Fibroblast of lung (primary cell): ENCODE measurements at regions not wholly inside any gene's neighbourhood (a gene's known extent, or its start where the extent isn't known, plus 50 kb on each side); places are given as distances from the start of the nearest gene placed in this dataset.

Experiments
- DNase-seq, 2 donors: peaks; one replicate each; pipeline versions ENCODE4 v3.0.0 to v3.0.0-alpha.2; 2010; ENCODE audit warnings: low read depth in 2 of 2
- H2AFZ ChIP-seq: 2 replicates; pipeline ENCODE4 v1.5.1; 2012; ENCODE audit warnings: low read length, control low read depth, inconsistent platforms
- H3K27ac ChIP-seq: 2 replicates; pipeline ENCODE4 v1.5.1; 2011; ENCODE audit warnings: low read length, control low read depth; ENCODE audit not compliant: insufficient read depth
- H3K27me3 ChIP-seq: 2 replicates; pipeline ENCODE4 v1.5.1; 2011; ENCODE audit warnings: mild to moderate bottlenecking, low read length; ENCODE audit not compliant: control insufficient read depth, insufficient read depth
- H3K36me3 ChIP-seq: 2 replicates; pipeline ENCODE4 v1.5.1; 2011; ENCODE audit warnings: low read length; ENCODE audit not compliant: control insufficient read depth, insufficient read depth
- H3K4me1 ChIP-seq: 2 replicates; pipeline ENCODE4 v1.5.1; 2011; ENCODE audit warnings: low read length; ENCODE audit not compliant: control insufficient read depth, insufficient read depth; ENCODE audit errors: extremely low read depth
- H3K4me2 ChIP-seq: 2 replicates; pipeline ENCODE4 v1.5.1; 2011; ENCODE audit warnings: low read length, control low read depth; ENCODE audit not compliant: insufficient read depth; ENCODE audit errors: extremely low read depth
- H3K4me3 ChIP-seq, 4 experiments: fragments of 200-600 bp in 1 of 4; sonication (generic) in 1 of 4; replicated peaks in 1 of 4; 2 replicates each; pipeline ENCODE4 v1.5.1; 2011 to 2016; ENCODE audit warnings: low read length in 4 of 4, low read depth in 3 of 4, mild to moderate bottlenecking in 3 of 4, control low read depth in 2 of 4, inconsistent platforms in 1 of 4, mixed read lengths in 1 of 4; ENCODE audit not compliant: insufficient read depth in 1 of 4; ENCODE audit errors: control extremely low read depth in 1 of 4
- H3K79me2 ChIP-seq: 2 replicates; pipeline ENCODE4 v1.5.1; 2012; ENCODE audit warnings: mild to moderate bottlenecking, low read length, inconsistent platforms; ENCODE audit not compliant: control insufficient read depth, insufficient read depth
- H3K9ac ChIP-seq: 2 replicates; pipeline ENCODE4 v1.5.1; 2011; ENCODE audit warnings: mild to moderate bottlenecking, low read length, control low read depth; ENCODE audit not compliant: insufficient read depth
- H3K9me3 ChIP-seq: 2 replicates; pipeline ENCODE4 v1.5.1; 2012; ENCODE audit warnings: low read depth, low read length; ENCODE audit not compliant: control insufficient read depth, insufficient read depth
- H4K20me1 ChIP-seq: 2 replicates; pipeline ENCODE4 v1.5.1; 2011; ENCODE audit warnings: low read length; ENCODE audit not compliant: control insufficient read depth, insufficient read depth; ENCODE audit errors: extremely low read depth
- EZH2 ChIP-seq: IDR thresholded peaks from 2 replicates; pipeline ENCODE4 v1.5.1; 2012; ENCODE audit warnings: low read length, control low read depth, mild to moderate bottlenecking; ENCODE audit errors: missing control alignments
- TF ChIP-seq, protein P1 (sequence below), 2 donors: IDR thresholded peaks in 1 of 2; conservative IDR thresholded peaks in 1 of 2; 1 replicate in 1 of 2; 2 replicates in 1 of 2; pipeline ENCODE4 v1.5.1; 2011 to 2012; ENCODE audit warnings: low read length in 2 of 2, control low read depth in 1 of 2, inconsistent platforms in 1 of 2, low read depth in 1 of 2, mild to moderate bottlenecking in 1 of 2

DNA sequence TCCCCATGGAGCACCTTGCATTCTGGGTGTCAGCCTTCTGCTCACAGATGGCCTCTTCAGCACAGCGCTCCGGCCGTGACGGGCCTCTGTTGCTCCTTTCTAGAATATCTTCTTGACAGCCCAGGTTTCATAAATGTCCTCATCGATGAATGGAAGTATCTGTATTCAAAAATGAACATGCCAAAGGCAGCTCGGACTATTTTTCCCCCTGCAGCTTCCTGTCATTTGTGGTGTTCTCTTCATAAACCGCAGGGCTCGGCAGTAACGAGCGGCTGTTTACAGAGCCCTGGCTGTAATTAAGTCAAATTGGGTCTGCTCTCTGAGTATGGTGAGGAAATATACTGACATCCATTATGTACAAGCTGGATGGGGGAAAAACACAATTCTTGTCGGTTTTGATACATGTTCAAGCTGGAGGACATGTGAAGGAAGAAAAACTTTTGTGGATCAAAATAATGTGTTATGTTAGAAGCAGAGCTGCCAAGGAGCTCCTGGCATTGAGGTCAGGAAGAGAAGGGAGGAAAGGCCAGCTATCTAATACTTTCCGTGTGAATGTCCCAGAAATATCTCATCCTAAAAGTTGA, 154.1 kb upstream of the CD180 start:
- TF ChIP-seq, protein P1, sequence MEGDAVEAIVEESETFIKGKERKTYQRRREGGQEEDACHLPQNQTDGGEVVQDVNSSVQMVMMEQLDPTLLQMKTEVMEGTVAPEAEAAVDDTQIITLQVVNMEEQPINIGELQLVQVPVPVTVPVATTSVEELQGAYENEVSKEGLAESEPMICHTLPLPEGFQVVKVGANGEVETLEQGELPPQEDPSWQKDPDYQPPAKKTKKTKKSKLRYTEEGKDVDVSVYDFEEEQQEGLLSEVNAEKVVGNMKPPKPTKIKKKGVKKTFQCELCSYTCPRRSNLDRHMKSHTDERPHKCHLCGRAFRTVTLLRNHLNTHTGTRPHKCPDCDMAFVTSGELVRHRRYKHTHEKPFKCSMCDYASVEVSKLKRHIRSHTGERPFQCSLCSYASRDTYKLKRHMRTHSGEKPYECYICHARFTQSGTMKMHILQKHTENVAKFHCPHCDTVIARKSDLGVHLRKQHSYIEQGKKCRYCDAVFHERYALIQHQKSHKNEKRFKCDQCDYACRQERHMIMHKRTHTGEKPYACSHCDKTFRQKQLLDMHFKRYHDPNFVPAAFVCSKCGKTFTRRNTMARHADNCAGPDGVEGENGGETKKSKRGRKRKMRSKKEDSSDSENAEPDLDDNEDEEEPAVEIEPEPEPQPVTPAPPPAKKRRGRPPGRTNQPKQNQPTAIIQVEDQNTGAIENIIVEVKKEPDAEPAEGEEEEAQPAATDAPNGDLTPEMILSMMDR (conservative IDR thresholded peaks at IDR 0.05 in 1 of 2, IDR thresholded peaks at IDR 0.05 in 1 of 2; ENCODE audit: low read depth in 1 of 2, low read length in 2 of 2) = no peak
- no peak for TF ChIP-seq EZH2
- peak in 1 of 2 donors; percentile 53 for DNase-seq
- H3K9ac ChIP-seq = no peak overlapping the region
- no peaks in the 10 kb centered on the region for H4K20me1 ChIP-seq
- H3K27ac ChIP-seq = no peak overlapping the region
- no peaks in the 10 kb centered on the region for H3K9me3 ChIP-seq
- no peaks in the 10 kb centered on the region for H3K27me3 ChIP-seq
- H3K79me2 ChIP-seq = no peaks in the 10 kb centered on the region
- H3K4me3 ChIP-seq = no peak overlapping the region
- H3K4me1 ChIP-seq = no peaks in the 10 kb centered on the region
- H3K4me2 ChIP-seq = no peak overlapping the region
- H3K36me3 ChIP-seq = no peaks in the 10 kb centered on the region
- peak overlapping the region; percentile 21 for H2AFZ ChIP-seq

DNA sequence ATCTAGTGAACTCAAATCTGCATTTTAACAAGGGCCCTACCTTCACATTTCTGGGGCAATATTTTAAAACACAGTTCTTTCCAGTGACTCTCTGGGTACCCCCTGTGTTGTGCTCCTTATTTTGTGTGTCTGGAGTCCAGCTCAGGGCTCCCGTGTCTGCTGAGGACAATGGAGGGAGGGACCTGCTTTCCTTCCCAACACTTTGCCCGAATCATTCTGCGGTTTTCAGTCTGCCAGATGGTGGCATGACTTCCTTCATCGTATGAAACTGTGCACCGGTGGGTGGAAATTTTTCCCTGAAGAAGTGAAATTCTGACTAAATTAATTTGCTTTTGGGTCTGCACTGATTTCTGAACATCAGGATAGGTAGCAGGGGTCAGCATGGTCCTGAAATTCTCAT, 153.6 kb upstream of the CD180 start:
- Histone ChIP-seq H3K4me2 (no peak overlapping the region), H3K27me3 (no peaks in the 10 kb centered on the region), H3K27ac (no peak overlapping the region), H3K36me3 (no peaks in the 10 kb centered on the region), H3K4me1 (no peaks in the 10 kb centered on the region), H2AFZ (peak overlapping the region; percentile 21), H3K9me3 (no peaks in the 10 kb centered on the region), H3K79me2 (no peaks in the 10 kb centered on the region), H4K20me1 (no peaks in the 10 kb centered on the region), H3K4me3 (no peak overlapping the region), H3K9ac (no peak overlapping the region)
- DNase-seq = no peak
- TF ChIP-seq EZH2 = no peak
- TF ChIP-seq, protein P1 (conservative IDR thresholded peaks at IDR 0.05 in 1 of 2, IDR thresholded peaks at IDR 0.05 in 1 of 2; ENCODE audit: low read depth in 1 of 2, low read length in 2 of 2) = no peak

DNA sequence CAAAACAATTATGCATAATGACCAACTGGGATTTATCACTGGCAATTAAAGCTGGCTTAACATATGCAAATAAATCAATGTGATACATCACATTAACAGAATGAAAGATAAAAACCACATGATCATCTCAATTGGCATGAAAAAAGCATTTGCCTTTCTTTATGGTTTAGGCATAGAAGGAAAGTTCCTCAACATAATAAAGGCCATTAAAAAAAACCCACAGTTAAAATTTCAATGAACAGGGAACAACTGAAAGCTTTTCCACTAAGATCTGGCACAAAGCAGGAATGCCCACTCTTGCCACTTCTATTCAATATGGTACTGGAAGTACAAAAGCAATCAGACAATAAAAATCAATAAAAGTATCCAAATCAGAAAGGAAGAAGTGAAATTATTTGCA, 151.2 kb upstream of the CD180 start:
- H3K4me3 ChIP-seq = no peak overlapping the region

More for the DNA sequence above, 151.2 kb upstream of the CD180 start:
- Histone ChIP-seq H3K4me2 (no peak overlapping the region), H3K9ac (no peak overlapping the region), H3K36me3 (no peaks in the 10 kb centered on the region), H3K4me1 (no peaks in the 10 kb centered on the region), H3K27me3 (no peaks in the 10 kb centered on the region), H3K79me2 (no peaks in the 10 kb centered on the region), H3K9me3 (no peaks in the 10 kb centered on the region), H4K20me1 (no peaks in the 10 kb centered on the region), H3K27ac (no peak overlapping the region), H2AFZ (no peak overlapping the region)
- TF ChIP-seq EZH2 = no peak
- TF ChIP-seq, protein P1 (conservative IDR thresholded peaks at IDR 0.05 in 1 of 2, IDR thresholded peaks at IDR 0.05 in 1 of 2; ENCODE audit: low read depth in 1 of 2, low read length in 2 of 2) = no peak
- DNase-seq = no peak
